H9 (cell line): ENCODE measurements at regions not wholly inside any gene's neighbourhood (a gene's known extent, or its start where the extent isn't known, plus 50 kb on each side); places are given as distances from the start of the nearest gene placed in this dataset.

Experiments used
- DNase-seq: peaks from one replicate; pipeline ENCODE4 v3.0.0-alpha.2; 2017
- H2AFZ ChIP-seq: one replicate; pipeline ENCODE4 v1.6.1; 2013; ENCODE audit warnings: mild to moderate bottlenecking, low read length, control low read depth, moderate library complexity
- H2AK5ac ChIP-seq: 2 replicates; pipeline ENCODE4 v1.6.1; 2013; ENCODE audit warnings: low read length, control low read depth, mixed read lengths; ENCODE audit not compliant: insufficient read length
- H2BK120ac ChIP-seq: one replicate; pipeline ENCODE4 v1.6.1; 2013; ENCODE audit warnings: low read depth, mild to moderate bottlenecking, low read length, control low read depth, inconsistent platforms; ENCODE audit not compliant: poor library complexity, severe bottlenecking
- H2BK12ac ChIP-seq: 2 replicates; pipeline ENCODE4 v1.6.1; 2013; ENCODE audit warnings: low read length, control low read depth, mixed read lengths, low read depth; ENCODE audit not compliant: insufficient read length
- H2BK15ac ChIP-seq: 2 replicates; pipeline ENCODE4 v1.6.1; 2013; ENCODE audit warnings: low read depth, low read length, control low read depth
- H2BK20ac ChIP-seq: one replicate; pipeline ENCODE4 v1.6.1; 2013; ENCODE audit warnings: low read depth, mild to moderate bottlenecking, low read length, control low read depth, inconsistent platforms; ENCODE audit not compliant: poor library complexity, severe bottlenecking
- H2BK5ac ChIP-seq: 2 replicates; pipeline ENCODE4 v1.6.1; 2013; ENCODE audit warnings: low read length, control low read depth, mixed read lengths; ENCODE audit not compliant: insufficient read length
- H3K14ac ChIP-seq: 2 replicates; pipeline ENCODE4 v1.6.1; 2013; ENCODE audit warnings: low read length, control low read depth; ENCODE audit not compliant: insufficient read depth
- H3K18ac ChIP-seq: 2 replicates; pipeline ENCODE4 v1.6.1; 2013; ENCODE audit warnings: low read depth, mild to moderate bottlenecking, mixed read lengths, low read length, control low read depth; ENCODE audit not compliant: insufficient read length
- H3K23ac ChIP-seq: 2 replicates; pipeline ENCODE4 v1.6.1; 2013; ENCODE audit warnings: low read length, control low read depth, mixed read lengths, low read depth; ENCODE audit not compliant: insufficient read length
- H3K23me2 ChIP-seq: 2 replicates; pipeline ENCODE4 v1.6.1; 2013; ENCODE audit warnings: low read depth, mild to moderate bottlenecking, mixed read lengths, low read length, control low read depth; ENCODE audit not compliant: insufficient read length, poor library complexity, severe bottlenecking
- H3K27ac ChIP-seq: 2 replicates; pipeline ENCODE4 v1.5.1; 2013; ENCODE audit warnings: low read length, control low read depth, mixed read lengths, low read depth; ENCODE audit not compliant: insufficient read length
- H3K27me3 ChIP-seq: 2 replicates; pipeline ENCODE4 v1.6.1; 2013; ENCODE audit warnings: low read length, control low read depth, inconsistent platforms; ENCODE audit not compliant: insufficient read depth
- H3K4ac ChIP-seq: 2 replicates; pipeline ENCODE4 v1.6.1; 2013; ENCODE audit warnings: low read depth, mild to moderate bottlenecking, control low read depth, inconsistent platforms, low read length, moderate library complexity
- H3K4me1 ChIP-seq: 2 replicates; pipeline ENCODE4 v1.6.1; 2013; ENCODE audit warnings: low read length, control low read depth, inconsistent platforms; ENCODE audit not compliant: insufficient read depth
- H3K4me2 ChIP-seq: 2 replicates; pipeline ENCODE4 v1.6.1; 2013; ENCODE audit warnings: low read length, control low read depth, mixed read lengths; ENCODE audit not compliant: insufficient read length, insufficient read depth
- H3K56ac ChIP-seq: 2 replicates; pipeline ENCODE4 v1.6.1; 2013; ENCODE audit warnings: low read depth, mild to moderate bottlenecking, mixed read lengths, low read length, control low read depth; ENCODE audit not compliant: insufficient read length
- H3K79me1 ChIP-seq: 2 replicates; pipeline ENCODE4 v1.6.1; 2013; ENCODE audit warnings: low read depth, mild to moderate bottlenecking, moderate library complexity, low read length, control low read depth, inconsistent platforms; ENCODE audit not compliant: insufficient read depth, poor library complexity, severe bottlenecking
- H3K79me2 ChIP-seq: 2 replicates; pipeline ENCODE4 v1.6.1; 2013; ENCODE audit warnings: low read length, control low read depth, inconsistent platforms; ENCODE audit not compliant: insufficient read depth
- H3K9ac ChIP-seq: 2 replicates; pipeline ENCODE4 v1.6.1; 2013; ENCODE audit warnings: low read length, control low read depth, mixed read lengths; ENCODE audit not compliant: insufficient read length; ENCODE audit errors: extremely low read depth
- H3K9me3 ChIP-seq: one replicate; pipeline ENCODE4 v1.6.1; 2013; ENCODE audit warnings: low read depth, low read length, inconsistent platforms; ENCODE audit not compliant: control insufficient read depth
- H3T11ph ChIP-seq: one replicate; pipeline ENCODE4 v1.6.1; 2013; ENCODE audit warnings: mild to moderate bottlenecking, low read length, control low read depth, inconsistent platforms
- H4K20me1 ChIP-seq: one replicate; pipeline ENCODE4 v1.6.1; 2013; ENCODE audit not compliant: control insufficient read depth, insufficient read length, insufficient read depth
- H4K5ac ChIP-seq: 2 replicates; pipeline ENCODE4 v1.6.1; 2013; ENCODE audit warnings: low read depth, mild to moderate bottlenecking, mixed read lengths, low read length, control low read depth; ENCODE audit not compliant: insufficient read length
- H4K8ac ChIP-seq: replicated peaks from 2 replicates; pipeline ENCODE4 v1.6.1; 2013; ENCODE audit warnings: low read length, control low read depth, mixed read lengths, low read depth; ENCODE audit not compliant: insufficient read length
- H4K91ac ChIP-seq: 2 replicates; pipeline ENCODE4 v1.6.1; 2013; ENCODE audit warnings: low read depth, mild to moderate bottlenecking, moderate library complexity, mixed read lengths, low read length, control low read depth; ENCODE audit not compliant: insufficient read length
- H3K27ac Mint-ChIP-seq, 3 experiments: 2 replicates in 2 of 3; 3 replicates in 1 of 3; pipeline ENCODE4 v1.8.0; 2020 to 2021; ENCODE audit warnings: mixed read lengths in 3 of 3, mild to moderate bottlenecking in 1 of 3, moderate library complexity in 1 of 3
- H3K27me3 Mint-ChIP-seq: 2 replicates; pipeline ENCODE4 v1.8.0; 2021; ENCODE audit warnings: low read depth, mild to moderate bottlenecking, moderate library complexity, mixed read lengths
- H3K36me3 Mint-ChIP-seq, 3 experiments: 2 replicates in 2 of 3; 3 replicates in 1 of 3; pipeline ENCODE4 v1.8.0; 2020 to 2021; ENCODE audit warnings: low read depth in 3 of 3, mixed read lengths in 3 of 3; ENCODE audit not compliant: insufficient read depth in 1 of 3
- H3K4me1 Mint-ChIP-seq, 2 experiments: 2 replicates each; pipeline ENCODE4 v1.8.0; 2020; ENCODE audit warnings: mixed read lengths in 2 of 2
- H3K4me3 Mint-ChIP-seq, 2 experiments: 2 replicates in 1 of 2; 3 replicates in 1 of 2; pipeline ENCODE4 v1.8.0; 2020 to 2021; ENCODE audit warnings: mild to moderate bottlenecking in 2 of 2, mixed read lengths in 2 of 2, moderate library complexity in 1 of 2
- H3K9me3 Mint-ChIP-seq, 2 experiments: 2 replicates in 1 of 2; 3 replicates in 1 of 2; pipeline ENCODE4 v1.8.0; 2020; ENCODE audit warnings: mild to moderate bottlenecking in 2 of 2, mixed read lengths in 2 of 2, moderate library complexity in 1 of 2
- WGBS: extraction: QIAGEN DNeasy Blood & Tissue Kit; methylation state at CpG from one replicate; pipeline ENCODE4 v1.1.7; 2013; ENCODE audit warnings: missing lambda C conversion rate, low lambda C conversion rate, mixed read lengths; ENCODE audit not compliant: insufficient read length; ENCODE audit errors: extremely low coverage; 5-methylcytosine and 5-hydroxymethylcytosine counted together
- TF ChIP-seq, protein P1 (sequence below): fragments of 200-600 bp; sonication (generic); conservative IDR thresholded peaks from 3 replicates; pipeline ENCODE4 v1.8.0; 2021; ENCODE audit warnings: antibody characterized with exemption, mild to moderate bottlenecking

DNA sequence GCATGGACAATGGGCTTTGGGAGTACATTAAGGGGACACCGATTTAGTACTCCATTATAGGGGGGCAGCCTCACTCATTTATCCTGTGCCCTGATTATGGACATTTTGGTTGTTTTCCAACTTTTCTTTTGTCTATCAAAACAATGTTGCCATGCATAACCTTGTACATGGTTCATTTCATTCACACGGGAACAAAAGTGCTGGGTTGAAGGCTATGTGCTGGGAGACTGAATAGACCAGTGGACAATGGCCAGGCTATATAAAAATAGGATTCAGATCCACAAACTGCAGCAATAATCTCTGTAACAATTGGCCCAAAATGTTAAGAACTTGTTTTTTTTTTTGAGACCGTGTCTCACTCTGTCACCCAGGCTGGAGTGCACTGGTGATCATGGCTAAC is 100.7 kb upstream of the GMDS start:
- no peak overlapping the region for H2BK12ac ChIP-seq

More for the DNA sequence above, 100.7 kb upstream of the GMDS start:
- no peak overlapping the region for H2AFZ ChIP-seq
- no peaks in the 10 kb centered on the region for H3K23me2 ChIP-seq
- H3K27ac Mint-ChIP-seq: no peak overlapping the region
- no peak overlapping the region for H3K9ac ChIP-seq
- no peak overlapping the region for H3K4ac ChIP-seq
- no peak overlapping the region for H2AK5ac ChIP-seq
- H4K5ac ChIP-seq: no peak overlapping the region
- H3K27ac ChIP-seq: no peak overlapping the region
- no peak overlapping the region for H2BK20ac ChIP-seq
- H3K4me2 ChIP-seq: no peak overlapping the region
- no peak overlapping the region for H2BK5ac ChIP-seq
- H3K14ac ChIP-seq: no peak overlapping the region
- H3K18ac ChIP-seq: no peak overlapping the region
- no peaks in the 10 kb centered on the region for H3K79me2 ChIP-seq
- H3K79me1 ChIP-seq: no peaks in the 10 kb centered on the region
- no peak overlapping the region for H3T11ph ChIP-seq
- no peaks in the 10 kb centered on the region for H3K4me1 ChIP-seq
- H3K27me3 Mint-ChIP-seq: no peaks in the 10 kb centered on the region
- no peaks in the 10 kb centered on the region for H3K9me3 ChIP-seq
- no peak overlapping the region for H2BK120ac ChIP-seq
- no CpG with 5 or more reads among the region's 3 CpGs for WGBS
- no peak overlapping the region for H2BK15ac ChIP-seq
- no peak for DNase-seq
- no peaks in the 10 kb centered on the region for H4K20me1 ChIP-seq
- H4K91ac ChIP-seq: no peak overlapping the region
- no peaks in the 10 kb centered on the region for H3K9me3 Mint-ChIP-seq
- no peaks in the 10 kb centered on the region for H3K27me3 ChIP-seq
- H3K36me3 Mint-ChIP-seq: no peaks in the 10 kb centered on the region
- no peak overlapping the region for H3K23ac ChIP-seq
- H3K4me1 Mint-ChIP-seq: peaks cover 2 to 9% of the 10 kb centered on the region in 2 experiments; a peak in 3 of 4 replicates
- no peak overlapping the region for H4K8ac ChIP-seq
- H3K56ac ChIP-seq: no peak overlapping the region
- TF ChIP-seq, protein P1, sequence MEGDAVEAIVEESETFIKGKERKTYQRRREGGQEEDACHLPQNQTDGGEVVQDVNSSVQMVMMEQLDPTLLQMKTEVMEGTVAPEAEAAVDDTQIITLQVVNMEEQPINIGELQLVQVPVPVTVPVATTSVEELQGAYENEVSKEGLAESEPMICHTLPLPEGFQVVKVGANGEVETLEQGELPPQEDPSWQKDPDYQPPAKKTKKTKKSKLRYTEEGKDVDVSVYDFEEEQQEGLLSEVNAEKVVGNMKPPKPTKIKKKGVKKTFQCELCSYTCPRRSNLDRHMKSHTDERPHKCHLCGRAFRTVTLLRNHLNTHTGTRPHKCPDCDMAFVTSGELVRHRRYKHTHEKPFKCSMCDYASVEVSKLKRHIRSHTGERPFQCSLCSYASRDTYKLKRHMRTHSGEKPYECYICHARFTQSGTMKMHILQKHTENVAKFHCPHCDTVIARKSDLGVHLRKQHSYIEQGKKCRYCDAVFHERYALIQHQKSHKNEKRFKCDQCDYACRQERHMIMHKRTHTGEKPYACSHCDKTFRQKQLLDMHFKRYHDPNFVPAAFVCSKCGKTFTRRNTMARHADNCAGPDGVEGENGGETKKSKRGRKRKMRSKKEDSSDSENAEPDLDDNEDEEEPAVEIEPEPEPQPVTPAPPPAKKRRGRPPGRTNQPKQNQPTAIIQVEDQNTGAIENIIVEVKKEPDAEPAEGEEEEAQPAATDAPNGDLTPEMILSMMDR: no peak
- no peak overlapping the region for H3K4me3 Mint-ChIP-seq
